ENCODE measurements at regions not wholly inside any gene's neighbourhood (a gene's known extent, or its start where the extent isn't known, plus 50 kb on each side); places are given as distances from the start of the nearest gene placed in this dataset.

GRCh38 chr5:71954329-71954728 is 152.9 kb upstream of the MAP1B start:
- Histone ChIP-seq H3K4me1 (ENCODE audit: control insufficient read depth in 3 of 3, insufficient read depth in 3 of 3, low read length in 3 of 3) (no peaks in the 10 kb centered on the region), H3K27ac (ENCODE audit: low read depth, low read length) (no peak overlapping the region), H3K9ac (ENCODE audit: low read depth in 1 of 3, low read length in 3 of 3) (no peak overlapping the region), H3K36me3 (ENCODE audit: control insufficient read depth in 3 of 3, insufficient read depth in 3 of 3, low read length in 3 of 3) (no peaks in the 10 kb centered on the region), H3K27me3 (ENCODE audit: control insufficient read depth in 3 of 3, insufficient read depth in 3 of 3, low read length in 3 of 3) (peaks cover 0 to 2% (median 0%) of the 10 kb centered on the region in 3 donors), H3K9me3 (ENCODE audit: control insufficient read depth in 3 of 3, low read length in 3 of 3) (no peaks in the 10 kb centered on the region), H3K4me3 (ENCODE audit: low read length in 3 of 3) (no peak overlapping the region)

DNA sequence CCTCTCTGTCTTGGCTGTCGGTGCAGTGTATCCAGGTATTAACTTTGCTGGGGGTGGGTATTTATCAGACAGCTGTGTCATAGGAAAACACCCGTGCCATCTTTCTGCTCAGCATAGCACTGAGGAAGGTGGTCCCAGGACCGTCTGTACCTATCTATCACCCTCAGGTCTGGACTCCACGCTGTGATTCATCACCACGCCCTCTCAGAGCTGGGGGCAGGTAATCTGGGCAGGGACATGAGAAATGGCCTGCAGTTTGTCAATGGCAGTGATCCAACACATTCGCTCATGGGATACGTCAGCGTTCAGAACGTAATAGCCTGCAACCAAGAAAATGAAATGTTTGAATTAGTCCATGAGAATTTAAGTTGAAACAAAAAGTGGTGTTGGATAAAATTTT is 151.6 kb upstream of the MAP1B start:
- Histone ChIP-seq H3K9me3 (ENCODE audit: control insufficient read depth in 3 of 3, low read length in 3 of 3) (no peaks in the 10 kb centered on the region), H3K9ac (ENCODE audit: low read depth in 1 of 3, low read length in 3 of 3) (no peak overlapping the region), H3K27me3 (ENCODE audit: control insufficient read depth in 3 of 3, insufficient read depth in 3 of 3, low read length in 3 of 3) (peaks cover 0 to 2% (median 0%) of the 10 kb centered on the region in 3 donors), H3K27ac (ENCODE audit: low read depth, low read length) (no peak overlapping the region), H3K4me3 (ENCODE audit: low read length in 3 of 3) (no peak overlapping the region), H3K36me3 (ENCODE audit: control insufficient read depth in 3 of 3, insufficient read depth in 3 of 3, low read length in 3 of 3) (no peaks in the 10 kb centered on the region), H3K4me1 (ENCODE audit: control insufficient read depth in 3 of 3, insufficient read depth in 3 of 3, low read length in 3 of 3) (no peaks in the 10 kb centered on the region)

DNA sequence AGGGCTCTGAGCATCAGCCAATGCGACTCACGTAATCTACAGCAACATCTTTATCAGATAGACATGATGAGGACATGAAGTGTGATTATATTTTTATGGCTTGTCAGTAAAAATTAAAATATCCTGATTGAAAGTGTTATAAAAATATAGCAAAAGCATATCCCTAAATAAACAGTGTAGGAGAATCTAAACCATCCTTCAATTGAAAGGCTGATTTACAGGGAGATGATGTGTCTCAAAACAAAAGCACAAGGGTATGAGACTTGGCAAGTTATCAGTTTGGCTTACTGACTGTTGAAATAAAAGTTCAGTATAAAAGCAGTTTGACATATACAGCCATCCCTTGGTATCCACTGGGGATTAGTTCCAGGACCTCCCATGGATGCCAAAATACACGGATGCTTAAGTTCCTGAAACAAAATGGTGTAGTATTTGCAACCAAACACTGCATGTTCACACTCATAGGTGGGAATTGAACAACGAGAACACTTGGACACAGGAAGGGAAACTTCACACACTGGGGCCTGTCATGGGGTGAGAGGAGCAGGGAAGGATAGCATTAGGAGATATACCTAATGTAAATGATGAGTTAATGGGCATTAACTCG is 149.9 kb upstream of the MAP1B start:
- Histone ChIP-seq H3K27ac (ENCODE audit: low read depth, low read length) (no peak overlapping the region), H3K9me3 (ENCODE audit: control insufficient read depth in 3 of 3, low read length in 3 of 3) (no peaks in the 10 kb centered on the region), H3K27me3 (ENCODE audit: control insufficient read depth in 3 of 3, insufficient read depth in 3 of 3, low read length in 3 of 3) (peaks cover 0 to 2% (median 0%) of the 10 kb centered on the region in 3 donors), H3K4me3 (ENCODE audit: low read length in 3 of 3) (no peak overlapping the region), H3K36me3 (ENCODE audit: control insufficient read depth in 3 of 3, insufficient read depth in 3 of 3, low read length in 3 of 3) (no peaks in the 10 kb centered on the region), H3K4me1 (ENCODE audit: control insufficient read depth in 3 of 3, insufficient read depth in 3 of 3, low read length in 3 of 3) (no peaks in the 10 kb centered on the region), H3K9ac (ENCODE audit: low read depth in 1 of 3, low read length in 3 of 3) (no peak overlapping the region)

DNA sequence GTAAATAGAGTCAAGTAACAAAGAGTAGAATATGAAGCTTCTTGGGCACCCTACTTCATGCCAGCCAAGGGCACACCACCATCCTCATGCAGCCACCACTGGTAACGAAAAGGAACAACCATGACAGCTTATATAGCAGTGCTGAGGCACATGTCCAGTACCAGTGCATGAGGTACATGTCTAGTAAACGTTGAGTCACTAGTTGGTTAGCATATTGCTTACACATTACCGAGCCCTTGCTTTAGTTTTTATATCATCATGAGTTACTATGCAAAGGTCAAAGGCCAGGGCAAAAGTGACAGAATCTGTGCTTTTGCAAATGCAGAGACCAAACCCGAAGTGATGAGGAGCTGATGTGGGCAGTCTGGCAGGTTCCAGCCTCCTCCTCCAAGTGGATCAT is 147.1 kb upstream of the MAP1B start:
- Histone ChIP-seq H3K9ac (ENCODE audit: low read depth in 1 of 3, low read length in 3 of 3) (no peak overlapping the region), H3K27ac (ENCODE audit: low read depth, low read length) (no peak overlapping the region), H3K4me1 (ENCODE audit: control insufficient read depth in 3 of 3, insufficient read depth in 3 of 3, low read length in 3 of 3) (no peaks in the 10 kb centered on the region), H3K27me3 (ENCODE audit: control insufficient read depth in 3 of 3, insufficient read depth in 3 of 3, low read length in 3 of 3) (peaks cover 0 to 2% (median 0%) of the 10 kb centered on the region in 3 donors), H3K36me3 (ENCODE audit: control insufficient read depth in 3 of 3, insufficient read depth in 3 of 3, low read length in 3 of 3) (no peaks in the 10 kb centered on the region), H3K9me3 (ENCODE audit: control insufficient read depth in 3 of 3, low read length in 3 of 3) (no peaks in the 10 kb centered on the region), H3K4me3 (ENCODE audit: low read length in 3 of 3) (no peak overlapping the region)

- Histone ChIP-seq H3K27me3 (ENCODE audit: control insufficient read depth in 3 of 3, insufficient read depth in 3 of 3, low read length in 3 of 3) (no peaks in the 10 kb centered on the region), H3K4me1 (ENCODE audit: control insufficient read depth in 3 of 3, insufficient read depth in 3 of 3, low read length in 3 of 3) (no peaks in the 10 kb centered on the region), H3K27ac (ENCODE audit: low read depth, low read length) (no peak overlapping the region), H3K9ac (ENCODE audit: low read depth in 1 of 3, low read length in 3 of 3) (no peak overlapping the region), H3K36me3 (ENCODE audit: control insufficient read depth in 3 of 3, insufficient read depth in 3 of 3, low read length in 3 of 3) (no peaks in the 10 kb centered on the region), H3K9me3 (ENCODE audit: control insufficient read depth in 3 of 3, low read length in 3 of 3) (no peaks in the 10 kb centered on the region), H3K4me3 (ENCODE audit: low read length in 3 of 3) (no peak overlapping the region)
These were observed 145.5 kb upstream of the MAP1B start for GRCh38 chr5:71961786-71962185.

DNA sequence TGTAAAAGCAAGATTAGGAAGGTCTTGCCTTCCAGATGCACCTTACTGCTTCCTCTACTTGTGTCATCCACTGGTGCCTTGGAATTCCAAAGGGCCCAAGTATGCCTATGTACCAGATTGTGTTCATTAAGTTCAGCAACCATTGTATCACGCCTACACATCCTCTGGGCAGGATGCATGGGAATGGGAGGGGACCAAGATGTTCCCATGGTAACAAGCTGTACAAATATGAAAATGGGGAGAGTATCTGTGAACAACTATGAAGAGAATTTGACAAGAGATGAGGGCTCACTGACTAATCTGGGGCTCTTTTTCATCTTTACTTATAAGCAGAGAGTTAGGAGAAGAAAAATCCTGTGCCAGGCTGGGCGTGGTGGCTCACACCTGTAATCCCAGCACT is 137.8 kb upstream of the MAP1B start:
- peaks cover 0 to 2% (median 0%) of the 10 kb centered on the region in 3 donors for H3K4me1 ChIP-seq (ENCODE audit: control insufficient read depth in 3 of 3, insufficient read depth in 3 of 3, low read length in 3 of 3)
- no peaks in the 10 kb centered on the region for H3K36me3 ChIP-seq (ENCODE audit: control insufficient read depth in 3 of 3, insufficient read depth in 3 of 3, low read length in 3 of 3)
- H3K9me3 ChIP-seq (ENCODE audit: control insufficient read depth in 3 of 3, low read length in 3 of 3), result no peaks in the 10 kb centered on the region
- H3K27me3 ChIP-seq (ENCODE audit: control insufficient read depth in 3 of 3, insufficient read depth in 3 of 3, low read length in 3 of 3), result no peaks in the 10 kb centered on the region
- H3K9ac ChIP-seq (ENCODE audit: low read depth in 1 of 3, low read length in 3 of 3), result no peak overlapping the region
- no peak overlapping the region for H3K27ac ChIP-seq (ENCODE audit: low read depth, low read length)
- no peak overlapping the region for H3K4me3 ChIP-seq (ENCODE audit: low read length in 3 of 3)

DNA sequence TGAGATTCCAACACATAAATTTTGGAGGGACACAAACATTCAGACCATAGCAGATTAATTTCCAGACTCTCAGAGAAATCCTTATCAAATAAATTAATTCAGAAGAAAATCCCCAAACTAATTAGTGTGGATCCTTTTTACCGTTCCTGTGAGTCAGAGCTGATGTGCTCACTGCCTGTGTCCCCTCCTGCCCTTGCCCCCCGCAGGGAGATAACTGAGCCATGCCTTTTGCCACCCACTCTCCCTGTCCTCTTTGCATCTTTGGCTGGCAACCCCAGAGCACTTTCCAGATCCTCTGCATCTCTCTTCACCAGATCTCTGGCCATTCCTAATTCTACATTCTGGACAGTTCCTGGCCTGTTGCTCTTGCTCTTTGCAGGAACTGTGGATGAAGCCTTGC is 135.4 kb upstream of the MAP1B start:
- no peak overlapping the region for H3K27ac ChIP-seq (ENCODE audit: low read depth, low read length)
- no peaks in the 10 kb centered on the region for H3K9me3 ChIP-seq (ENCODE audit: control insufficient read depth in 3 of 3, low read length in 3 of 3)
- H3K36me3 ChIP-seq (ENCODE audit: control insufficient read depth in 3 of 3, insufficient read depth in 3 of 3, low read length in 3 of 3), result no peaks in the 10 kb centered on the region
- H3K9ac ChIP-seq (ENCODE audit: low read depth in 1 of 3, low read length in 3 of 3), result no peak overlapping the region
- H3K27me3 ChIP-seq (ENCODE audit: control insufficient read depth in 3 of 3, insufficient read depth in 3 of 3, low read length in 3 of 3), result no peaks in the 10 kb centered on the region
- peaks cover 0 to 4% (median 0%) of the 10 kb centered on the region in 3 donors for H3K4me1 ChIP-seq (ENCODE audit: control insufficient read depth in 3 of 3, insufficient read depth in 3 of 3, low read length in 3 of 3)
- no peak overlapping the region for H3K4me3 ChIP-seq (ENCODE audit: low read length in 3 of 3)

DNA sequence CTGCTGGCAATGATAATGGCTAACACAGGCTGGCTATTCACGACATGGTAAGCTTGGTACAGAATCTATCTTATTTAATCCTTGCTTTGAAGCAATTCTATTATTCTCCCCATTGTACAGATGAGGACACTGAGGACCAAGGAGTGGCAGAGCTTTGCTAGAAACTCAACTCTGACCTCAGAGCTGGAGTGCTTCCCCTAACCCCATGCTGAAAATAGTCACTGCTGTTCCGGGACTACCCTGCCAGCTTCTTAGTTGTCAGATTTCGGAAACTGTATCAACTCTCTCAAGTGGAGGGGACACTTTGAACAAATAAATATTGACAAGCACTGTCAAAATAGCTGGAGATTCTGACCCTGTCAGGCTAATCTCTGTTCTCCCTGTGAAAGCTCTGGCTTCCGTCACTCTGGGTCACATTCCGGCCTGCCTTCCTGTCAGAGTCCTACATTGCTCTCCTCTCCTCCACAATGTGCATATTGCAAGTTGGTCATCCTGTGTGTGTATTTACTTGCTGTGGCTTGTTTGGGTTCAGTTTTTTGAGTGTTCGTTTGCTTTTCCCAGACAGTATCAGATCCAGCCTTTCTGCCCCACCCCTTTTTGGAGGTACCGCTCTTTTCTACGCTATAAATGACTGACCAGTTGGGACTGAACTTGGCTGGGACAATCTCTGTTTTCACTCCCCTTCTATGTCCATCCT is 134.3 kb upstream of the MAP1B start:
- Histone ChIP-seq H3K4me3 (ENCODE audit: low read length in 3 of 3) (no peak overlapping the region), H3K9me3 (ENCODE audit: control insufficient read depth in 3 of 3, low read length in 3 of 3) (no peaks in the 10 kb centered on the region), H3K36me3 (ENCODE audit: control insufficient read depth in 3 of 3, insufficient read depth in 3 of 3, low read length in 3 of 3) (no peaks in the 10 kb centered on the region), H3K27me3 (ENCODE audit: control insufficient read depth in 3 of 3, insufficient read depth in 3 of 3, low read length in 3 of 3) (no peaks in the 10 kb centered on the region), H3K9ac (ENCODE audit: low read depth in 1 of 3, low read length in 3 of 3) (no peak overlapping the region), H3K27ac (ENCODE audit: low read depth, low read length) (peak overlapping the region; percentile 56), H3K4me1 (ENCODE audit: control insufficient read depth in 3 of 3, insufficient read depth in 3 of 3, low read length in 3 of 3) (peaks cover 0 to 4% (median 0%) of the 10 kb centered on the region in 3 donors)

GRCh38 chr5:71973563-71973962 is 133.7 kb upstream of the MAP1B start:
- Histone ChIP-seq H3K9me3 (ENCODE audit: control insufficient read depth in 3 of 3, low read length in 3 of 3) (no peaks in the 10 kb centered on the region), H3K9ac (ENCODE audit: low read depth in 1 of 3, low read length in 3 of 3) (no peak overlapping the region), H3K4me3 (ENCODE audit: low read length in 3 of 3) (no peak overlapping the region), H3K27me3 (ENCODE audit: control insufficient read depth in 3 of 3, insufficient read depth in 3 of 3, low read length in 3 of 3) (no peaks in the 10 kb centered on the region), H3K36me3 (ENCODE audit: control insufficient read depth in 3 of 3, insufficient read depth in 3 of 3, low read length in 3 of 3) (no peaks in the 10 kb centered on the region), H3K27ac (ENCODE audit: low read depth, low read length) (peak overlapping the region; percentile 56), H3K4me1 (ENCODE audit: control insufficient read depth in 3 of 3, insufficient read depth in 3 of 3, low read length in 3 of 3) (peaks cover 0 to 4% (median 0%) of the 10 kb centered on the region in 3 donors)

DNA sequence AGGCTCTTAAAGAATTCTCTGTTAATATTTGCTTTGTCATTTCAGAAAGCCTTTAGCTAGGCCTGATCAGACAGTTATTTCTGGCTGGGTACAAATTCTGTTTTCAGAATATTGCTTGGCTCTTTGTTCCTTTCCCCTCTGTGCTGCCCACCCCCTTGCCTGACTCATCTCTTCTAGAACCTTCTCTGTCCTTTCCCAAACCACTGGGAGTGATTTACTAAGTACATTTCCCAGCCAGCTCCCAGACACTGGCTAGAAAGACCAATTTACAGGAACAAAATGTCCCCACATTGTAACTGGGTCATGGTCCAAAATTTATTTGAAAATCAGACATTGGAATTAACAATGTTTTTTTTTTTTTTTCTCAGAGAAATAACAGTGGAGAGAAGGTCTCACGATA is 133.1 kb upstream of the MAP1B start:
- peaks cover 0 to 4% (median 0%) of the 10 kb centered on the region in 3 donors for H3K4me1 ChIP-seq (ENCODE audit: control insufficient read depth in 3 of 3, insufficient read depth in 3 of 3, low read length in 3 of 3)
- no peak overlapping the region for H3K9ac ChIP-seq (ENCODE audit: low read depth in 1 of 3, low read length in 3 of 3)
- no peaks in the 10 kb centered on the region for H3K36me3 ChIP-seq (ENCODE audit: control insufficient read depth in 3 of 3, insufficient read depth in 3 of 3, low read length in 3 of 3)
- no peaks in the 10 kb centered on the region for H3K9me3 ChIP-seq (ENCODE audit: control insufficient read depth in 3 of 3, low read length in 3 of 3)
- no peaks in the 10 kb centered on the region for H3K27me3 ChIP-seq (ENCODE audit: control insufficient read depth in 3 of 3, insufficient read depth in 3 of 3, low read length in 3 of 3)
- no peak overlapping the region for H3K4me3 ChIP-seq (ENCODE audit: low read length in 3 of 3)
- peak overlapping the region; percentile 56 for H3K27ac ChIP-seq (ENCODE audit: low read depth, low read length)
